ENCODE measurements at regions not wholly inside any gene's neighbourhood (a gene's known extent, or its start where the extent isn't known, plus 50 kb on each side); places are given as distances from the start of the nearest gene placed in this dataset.

DNA sequence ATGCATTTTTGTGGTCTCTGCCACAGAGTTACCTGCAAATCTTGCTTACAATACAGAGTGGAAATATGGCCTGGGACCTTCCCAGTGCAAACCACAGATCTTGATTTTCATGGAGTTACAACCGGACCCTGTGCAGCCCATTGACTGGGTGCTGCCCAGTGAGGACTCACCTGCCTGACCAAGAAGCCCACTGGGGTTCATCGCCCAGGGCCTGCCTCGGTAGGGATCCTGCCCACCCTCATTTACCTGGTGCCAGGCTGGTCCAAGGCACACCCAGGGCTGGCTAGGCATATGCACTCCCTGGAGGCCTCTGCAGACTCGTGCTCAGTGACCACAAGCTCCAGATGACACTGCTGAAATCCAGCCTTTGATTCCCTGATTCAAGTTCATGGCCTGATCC is 572.7 kb downstream of the NPHP4 start:
- H3K4me1 ChIP-seq (ENCODE audit: control insufficient read depth, insufficient read depth, low read length): peaks cover 28% of the 10 kb centered on the region
- H3K9ac ChIP-seq (ENCODE audit: low read length): no peak overlapping the region
- H3K27ac ChIP-seq (ENCODE audit: low read depth, low read length): no peak overlapping the region
- H3K27me3 ChIP-seq (ENCODE audit: control insufficient read depth, insufficient read depth, low read length): peaks cover 13% of the 10 kb centered on the region; the same call in 1 of the 2 replicates
- H3K36me3 ChIP-seq (ENCODE audit: control insufficient read depth, insufficient read depth, low read length): no peaks in the 10 kb centered on the region
- no peaks in the 10 kb centered on the region for H3K9me3 ChIP-seq (ENCODE audit: control insufficient read depth, insufficient read depth, low read depth, low read length)
- no peak overlapping the region for H3K4me3 ChIP-seq (ENCODE audit: low read depth, low read length)

DNA sequence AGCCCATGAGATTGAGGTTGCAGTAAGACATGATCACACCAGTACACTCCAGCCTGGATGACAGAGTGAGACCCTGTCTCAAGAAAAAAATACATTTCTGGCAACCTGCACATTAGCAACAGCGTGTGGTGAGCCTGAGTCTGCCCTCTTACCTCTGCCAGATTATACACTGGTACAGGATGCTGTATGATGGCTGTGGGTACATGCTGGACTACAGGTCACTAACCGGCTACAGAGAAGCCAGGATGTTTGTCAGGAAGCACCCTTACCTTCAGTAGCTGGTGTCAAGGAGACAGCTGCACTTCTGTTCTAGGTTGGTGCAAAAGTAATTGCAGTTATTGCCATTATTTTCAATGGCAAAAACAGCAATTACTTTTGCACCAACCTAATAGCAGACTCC is 575.7 kb downstream of the NPHP4 start:
- H3K4me3 ChIP-seq (ENCODE audit: low read depth, low read length): no peak overlapping the region
- no peak overlapping the region for H3K27ac ChIP-seq (ENCODE audit: low read depth, low read length)
- H3K9ac ChIP-seq (ENCODE audit: low read length): no peak overlapping the region
- H3K4me1 ChIP-seq (ENCODE audit: control insufficient read depth, insufficient read depth, low read length): peaks cover 4% of the 10 kb centered on the region; the same call in 1 of the 2 replicates
- H3K36me3 ChIP-seq (ENCODE audit: control insufficient read depth, insufficient read depth, low read length): no peaks in the 10 kb centered on the region
- no peaks in the 10 kb centered on the region for H3K27me3 ChIP-seq (ENCODE audit: control insufficient read depth, insufficient read depth, low read length)
- no peaks in the 10 kb centered on the region for H3K9me3 ChIP-seq (ENCODE audit: control insufficient read depth, insufficient read depth, low read depth, low read length)

DNA sequence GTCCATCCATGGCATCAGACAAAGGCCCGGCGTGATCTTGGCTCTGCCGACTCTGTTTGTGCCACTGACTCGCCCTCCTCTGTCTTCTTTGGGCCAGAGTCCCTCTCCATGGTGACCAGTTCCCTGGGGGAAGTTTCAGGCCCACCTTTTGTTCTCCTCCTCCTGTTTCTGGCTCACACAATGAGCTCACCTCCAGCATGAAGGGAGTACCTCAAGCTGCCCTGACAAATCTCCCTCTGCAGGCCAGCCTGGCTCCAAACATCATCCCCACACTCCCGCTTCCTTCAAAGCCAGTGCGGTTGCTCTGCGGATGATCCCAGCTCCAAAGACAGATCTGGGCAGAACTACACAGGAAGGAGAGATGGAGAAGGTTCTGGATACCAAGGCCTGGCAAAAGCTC is 576.6 kb downstream of the NPHP4 start:
- no peaks in the 10 kb centered on the region for H3K27me3 ChIP-seq (ENCODE audit: control insufficient read depth, insufficient read depth, low read length)
- no peak overlapping the region for H3K9ac ChIP-seq (ENCODE audit: low read length)
- no peaks in the 10 kb centered on the region for H3K36me3 ChIP-seq (ENCODE audit: control insufficient read depth, insufficient read depth, low read length)
- H3K27ac ChIP-seq (ENCODE audit: low read depth, low read length): no peak overlapping the region
- H3K4me3 ChIP-seq (ENCODE audit: low read depth, low read length): no peak overlapping the region
- H3K9me3 ChIP-seq (ENCODE audit: control insufficient read depth, insufficient read depth, low read depth, low read length): no peaks in the 10 kb centered on the region
- peaks cover 4% of the 10 kb centered on the region; the same call in 1 of the 2 replicates for H3K4me1 ChIP-seq (ENCODE audit: control insufficient read depth, insufficient read depth, low read length)

DNA sequence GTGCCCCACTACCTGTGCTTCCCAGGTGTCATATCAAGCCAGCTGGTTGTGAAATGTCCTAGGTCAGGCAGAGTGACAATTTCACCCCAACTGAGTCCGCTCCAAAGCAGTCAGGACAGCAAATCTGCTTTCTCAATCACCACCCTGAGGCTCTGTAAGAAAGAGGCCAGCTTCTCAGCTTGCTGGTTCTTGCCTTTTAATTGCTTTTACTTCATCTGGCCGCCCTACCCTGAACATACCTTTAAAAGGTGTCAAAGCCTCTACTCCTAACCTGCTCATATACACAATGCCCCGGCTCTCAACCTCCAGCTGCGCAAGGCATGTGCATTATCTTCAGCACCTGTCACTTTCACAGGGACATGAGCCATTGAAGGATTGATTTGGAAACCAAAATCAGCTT is 581.6 kb downstream of the NPHP4 start:
- Histone ChIP-seq H3K27ac (ENCODE audit: low read depth, low read length) (no peak overlapping the region), H3K4me1 (ENCODE audit: control insufficient read depth, insufficient read depth, low read length) (peaks cover 4% of the 10 kb centered on the region; the same call in 1 of the 2 replicates), H3K36me3 (ENCODE audit: control insufficient read depth, insufficient read depth, low read length) (no peaks in the 10 kb centered on the region), H3K9me3 (ENCODE audit: control insufficient read depth, insufficient read depth, low read depth, low read length) (no peaks in the 10 kb centered on the region), H3K9ac (ENCODE audit: low read length) (no peak overlapping the region), H3K27me3 (ENCODE audit: control insufficient read depth, insufficient read depth, low read length) (no peaks in the 10 kb centered on the region), H3K4me3 (ENCODE audit: low read depth, low read length) (no peak overlapping the region)

DNA sequence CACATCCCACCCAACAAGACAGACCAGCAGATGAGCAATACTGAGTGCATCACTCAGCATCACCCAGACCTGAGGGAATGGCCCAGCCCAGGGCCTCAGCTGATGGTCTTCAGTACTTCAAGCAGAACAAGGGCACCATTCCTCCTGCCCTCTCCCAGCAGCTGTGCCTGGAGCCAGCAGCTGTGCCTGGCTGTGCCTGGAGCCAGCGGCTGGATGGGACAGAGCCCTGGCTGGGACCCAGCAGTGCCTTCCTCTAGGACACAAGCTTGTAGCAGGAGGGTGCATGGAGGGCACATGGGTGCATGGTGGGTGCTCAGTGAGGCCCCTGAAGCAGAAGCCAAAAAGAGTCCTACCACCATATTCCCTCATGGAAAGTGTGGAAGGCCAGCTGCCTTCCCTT is 583.8 kb downstream of the NPHP4 start:
- Histone ChIP-seq H3K36me3 (ENCODE audit: control insufficient read depth, insufficient read depth, low read length) (no peaks in the 10 kb centered on the region), H3K9me3 (ENCODE audit: control insufficient read depth, insufficient read depth, low read depth, low read length) (no peaks in the 10 kb centered on the region), H3K27me3 (ENCODE audit: control insufficient read depth, insufficient read depth, low read length) (no peaks in the 10 kb centered on the region), H3K4me3 (ENCODE audit: low read depth, low read length) (no peak overlapping the region), H3K4me1 (ENCODE audit: control insufficient read depth, insufficient read depth, low read length) (no peaks in the 10 kb centered on the region), H3K27ac (ENCODE audit: low read depth, low read length) (no peak overlapping the region), H3K9ac (ENCODE audit: low read length) (no peak overlapping the region)

DNA sequence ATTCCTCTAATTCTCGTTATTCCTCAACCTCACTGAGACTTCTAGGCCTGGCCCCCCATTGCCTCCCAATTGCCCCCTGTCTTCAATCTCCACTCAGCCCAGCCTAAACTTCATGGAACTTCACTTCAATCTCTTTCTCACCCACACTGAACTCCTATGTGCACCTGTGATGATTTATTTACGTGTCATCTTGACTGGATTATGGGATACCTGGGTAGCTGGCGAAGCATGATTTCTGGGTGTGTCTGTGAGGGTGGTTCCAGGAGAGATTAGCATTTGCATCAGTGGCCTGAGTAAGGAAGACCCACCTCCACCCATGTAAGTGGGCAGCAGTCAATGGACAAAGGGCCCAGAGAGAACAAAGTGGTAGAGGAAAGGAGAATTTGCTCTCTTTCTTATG is 587.0 kb downstream of the NPHP4 start:
- H3K4me1 ChIP-seq (ENCODE audit: control insufficient read depth, insufficient read depth, low read length): no peaks in the 10 kb centered on the region
- H3K27ac ChIP-seq (ENCODE audit: low read depth, low read length): no peak overlapping the region

DNA sequence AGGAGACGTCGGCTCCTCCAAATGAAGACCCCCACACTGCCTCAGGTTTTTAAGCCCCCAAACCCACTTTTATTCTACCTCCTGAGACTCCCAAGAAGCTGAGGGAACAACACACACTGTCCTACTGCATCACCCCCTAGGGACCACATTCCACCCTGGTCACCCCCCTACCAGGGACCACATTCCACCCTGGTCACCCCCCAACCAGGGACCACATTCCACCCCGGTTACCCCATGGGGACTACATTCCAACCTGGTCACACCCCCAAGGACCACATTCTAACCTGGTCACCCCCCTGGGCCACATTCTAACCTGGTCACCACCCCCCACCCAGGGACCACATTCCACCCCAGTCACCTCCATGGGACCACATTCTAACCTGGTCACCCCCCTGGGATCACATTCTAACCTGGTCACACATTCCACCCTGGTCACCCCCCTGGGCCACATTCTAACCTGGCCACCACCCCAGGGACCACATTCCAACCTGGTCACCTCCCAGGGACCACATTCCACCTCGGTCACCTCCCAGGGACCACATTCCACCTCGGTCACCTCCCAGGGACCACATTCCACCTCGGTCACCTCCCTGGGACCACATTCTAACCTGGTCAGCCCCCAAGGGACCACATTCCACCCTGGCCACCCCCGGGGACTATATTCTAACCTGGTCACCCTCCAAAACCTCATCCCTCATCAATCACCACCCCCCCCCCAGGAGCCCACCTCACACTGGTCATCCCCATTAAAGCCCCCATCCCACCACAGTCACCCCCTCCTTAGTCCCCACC is 587.6 kb downstream of the NPHP4 start:
- Histone ChIP-seq H3K9me3 (ENCODE audit: control insufficient read depth, insufficient read depth, low read depth, low read length) (no peaks in the 10 kb centered on the region), H3K4me1 (ENCODE audit: control insufficient read depth, insufficient read depth, low read length) (no peaks in the 10 kb centered on the region), H3K27ac (ENCODE audit: low read depth, low read length) (no peak overlapping the region), H3K9ac (ENCODE audit: low read length) (no peak overlapping the region), H3K36me3 (ENCODE audit: control insufficient read depth, insufficient read depth, low read length) (no peaks in the 10 kb centered on the region), H3K4me3 (ENCODE audit: low read depth, low read length) (no peak overlapping the region), H3K27me3 (ENCODE audit: control insufficient read depth, insufficient read depth, low read length) (no peaks in the 10 kb centered on the region)

More for the DNA sequence above, 587.0 kb downstream of the NPHP4 start:
- no peaks in the 10 kb centered on the region for H3K27me3 ChIP-seq (ENCODE audit: control insufficient read depth, insufficient read depth, low read length)
- H3K9ac ChIP-seq (ENCODE audit: low read length): no peak overlapping the region
- H3K4me3 ChIP-seq (ENCODE audit: low read depth, low read length): no peak overlapping the region
- H3K9me3 ChIP-seq (ENCODE audit: control insufficient read depth, insufficient read depth, low read depth, low read length): no peaks in the 10 kb centered on the region
- no peaks in the 10 kb centered on the region for H3K36me3 ChIP-seq (ENCODE audit: control insufficient read depth, insufficient read depth, low read length)

DNA sequence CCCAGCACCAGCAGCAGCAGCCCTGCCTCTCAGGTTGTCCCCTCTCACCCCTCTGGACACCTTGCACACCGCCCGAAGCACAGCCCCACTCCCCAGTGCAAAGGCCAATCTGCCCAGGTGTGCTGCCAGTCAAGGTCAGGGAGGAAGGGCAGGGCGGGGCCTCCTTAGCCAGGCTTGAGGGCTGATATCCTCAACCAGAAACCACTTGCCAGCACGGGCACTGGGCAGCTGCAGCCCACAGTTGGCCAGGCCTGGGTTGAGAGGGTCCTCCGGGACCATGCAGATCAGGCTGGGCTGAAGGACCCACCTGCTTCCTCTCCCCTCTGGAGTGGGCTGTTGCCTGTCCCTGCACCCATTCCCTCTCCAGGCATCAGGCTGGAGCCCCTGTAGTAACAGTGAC is 588.3 kb downstream of the NPHP4 start:
- Histone ChIP-seq H3K9me3 (ENCODE audit: control insufficient read depth, insufficient read depth, low read depth, low read length) (no peaks in the 10 kb centered on the region), H3K4me3 (ENCODE audit: low read depth, low read length) (no peak overlapping the region), H3K4me1 (ENCODE audit: control insufficient read depth, insufficient read depth, low read length) (no peaks in the 10 kb centered on the region), H3K9ac (ENCODE audit: low read length) (no peak overlapping the region), H3K27me3 (ENCODE audit: control insufficient read depth, insufficient read depth, low read length) (no peaks in the 10 kb centered on the region), H3K36me3 (ENCODE audit: control insufficient read depth, insufficient read depth, low read length) (no peaks in the 10 kb centered on the region), H3K27ac (ENCODE audit: low read depth, low read length) (no peak overlapping the region)

DNA sequence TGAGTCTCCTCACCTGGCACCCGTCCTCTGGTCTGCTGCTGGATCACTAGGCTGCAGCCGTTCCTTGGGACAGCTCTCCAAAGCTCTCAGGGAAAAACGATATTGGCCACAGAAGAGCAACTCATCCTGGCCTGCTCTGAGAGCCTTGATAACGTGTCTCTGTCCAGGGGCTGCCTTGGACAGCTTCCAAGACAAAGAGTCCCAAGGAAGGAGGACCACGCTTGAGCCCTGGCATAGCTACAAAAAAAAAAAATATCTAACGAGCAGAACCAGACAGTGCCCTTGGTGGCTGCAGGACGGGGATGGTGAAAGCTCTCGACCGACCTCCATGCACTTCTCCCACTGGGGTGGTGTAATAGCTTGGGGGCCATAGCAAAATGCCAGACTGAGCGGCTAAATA is 589.6 kb downstream of the NPHP4 start:
- no peak overlapping the region for H3K4me3 ChIP-seq (ENCODE audit: low read depth, low read length)
- no peaks in the 10 kb centered on the region for H3K9me3 ChIP-seq (ENCODE audit: control insufficient read depth, insufficient read depth, low read depth, low read length)
- no peaks in the 10 kb centered on the region for H3K36me3 ChIP-seq (ENCODE audit: control insufficient read depth, insufficient read depth, low read length)
- H3K27me3 ChIP-seq (ENCODE audit: control insufficient read depth, insufficient read depth, low read length): no peaks in the 10 kb centered on the region
- H3K4me1 ChIP-seq (ENCODE audit: control insufficient read depth, insufficient read depth, low read length): no peaks in the 10 kb centered on the region
- no peak overlapping the region for H3K27ac ChIP-seq (ENCODE audit: low read depth, low read length)
- H3K9ac ChIP-seq (ENCODE audit: low read length): no peak overlapping the region

DNA sequence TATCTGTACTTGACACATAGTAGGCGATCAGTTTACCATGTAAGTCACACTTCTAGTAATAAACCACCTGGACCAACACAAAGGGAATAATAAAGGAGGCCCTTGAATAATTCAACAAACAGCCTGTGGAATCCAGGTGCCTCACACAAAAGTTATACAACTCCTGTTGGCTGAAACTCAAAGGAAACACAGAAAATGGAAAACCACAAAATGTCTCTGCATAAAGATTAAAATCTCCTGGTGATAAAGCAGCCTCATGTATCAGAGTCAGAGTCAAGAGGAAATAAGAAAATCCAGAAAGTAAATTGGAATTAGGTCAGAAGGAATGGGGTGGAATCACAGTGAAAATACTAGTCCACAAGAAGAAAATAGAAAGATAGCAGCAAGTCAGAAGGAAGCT is 592.5 kb downstream of the NPHP4 start:
- Histone ChIP-seq H3K36me3 (ENCODE audit: control insufficient read depth, insufficient read depth, low read length) (no peaks in the 10 kb centered on the region), H3K9ac (ENCODE audit: low read length) (no peak overlapping the region), H3K4me3 (ENCODE audit: low read depth, low read length) (no peak overlapping the region), H3K9me3 (ENCODE audit: control insufficient read depth, insufficient read depth, low read depth, low read length) (peaks cover 4% of the 10 kb centered on the region; the same call in 1 of the 2 replicates), H3K27ac (ENCODE audit: low read depth, low read length) (no peak overlapping the region), H3K4me1 (ENCODE audit: control insufficient read depth, insufficient read depth, low read length) (no peaks in the 10 kb centered on the region), H3K27me3 (ENCODE audit: control insufficient read depth, insufficient read depth, low read length) (no peaks in the 10 kb centered on the region)

DNA sequence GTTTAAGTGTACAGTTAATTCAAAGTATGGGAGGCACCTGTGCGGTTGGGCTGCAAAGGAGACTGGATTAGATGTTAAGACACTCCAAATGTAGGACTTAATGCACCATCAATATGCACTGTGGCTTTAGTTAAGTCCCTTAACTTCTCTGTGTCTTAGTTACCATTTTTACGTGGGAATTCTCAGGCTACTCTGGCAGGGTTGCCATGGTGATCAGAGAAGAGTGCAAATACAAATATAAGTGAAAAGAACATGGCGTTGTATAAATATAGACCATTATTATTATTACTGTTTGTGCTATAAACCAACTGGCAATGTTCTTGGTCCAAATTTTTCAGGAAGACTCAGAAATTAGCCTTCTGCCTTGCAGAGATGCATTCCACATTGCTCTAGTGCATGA is 595.6 kb downstream of the NPHP4 start:
- no peak overlapping the region for H3K4me3 ChIP-seq (ENCODE audit: low read depth, low read length)
- no peaks in the 10 kb centered on the region for H3K27me3 ChIP-seq (ENCODE audit: control insufficient read depth, insufficient read depth, low read length)
- H3K9me3 ChIP-seq (ENCODE audit: control insufficient read depth, insufficient read depth, low read depth, low read length): peaks cover 4% of the 10 kb centered on the region; the same call in 1 of the 2 replicates
- H3K36me3 ChIP-seq (ENCODE audit: control insufficient read depth, insufficient read depth, low read length): no peaks in the 10 kb centered on the region
- no peak overlapping the region for H3K9ac ChIP-seq (ENCODE audit: low read length)
- no peak overlapping the region for H3K27ac ChIP-seq (ENCODE audit: low read depth, low read length)
- no peaks in the 10 kb centered on the region for H3K4me1 ChIP-seq (ENCODE audit: control insufficient read depth, insufficient read depth, low read length)

Data from HUES6 (cell line).